GM21423 (cell line): ENCODE measurements at regions not wholly inside any gene's neighbourhood (a gene's known extent, or its start where the extent isn't known, plus 50 kb on each side); places are given as distances from the start of the nearest gene placed in this dataset.

ENCODE experiments used
- ATAC-seq: cut with Tn5 transposase; IDR thresholded peaks from one replicate; pipeline ENCODE4 v1.9.1; 2021; ENCODE audit warnings: mild to moderate bottlenecking, moderate library complexity; ENCODE audit not compliant: unreplicated experiment

DNA sequence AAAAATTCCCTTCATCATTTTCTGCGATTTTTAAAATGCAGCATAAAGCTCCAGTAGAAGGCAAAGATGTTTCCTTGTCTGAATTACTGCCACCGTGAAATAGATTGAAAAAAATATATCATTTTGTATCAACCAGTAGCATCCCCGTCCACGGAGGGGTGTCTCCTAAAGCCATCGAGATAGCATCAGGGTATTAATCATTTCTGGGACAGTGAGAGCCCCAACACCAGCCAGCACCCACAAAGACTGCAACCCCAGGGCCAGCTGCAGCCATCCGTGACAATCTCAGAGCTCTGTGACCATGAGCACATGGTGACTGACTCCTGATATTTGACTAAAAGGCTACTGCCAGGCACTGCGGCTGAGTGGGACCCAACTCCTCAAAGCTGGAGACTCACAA lies 64.1 kb upstream of the SIX3 start:
- ATAC-seq = no peak

- ATAC-seq = no peak
Measured at GRCh38 chr2:44879269-44880124, 62.0 kb upstream of the SIX3 start.

GRCh38 chr2:44880125-44880483 lies 61.4 kb upstream of the SIX3 start:
- no peak for ATAC-seq

DNA sequence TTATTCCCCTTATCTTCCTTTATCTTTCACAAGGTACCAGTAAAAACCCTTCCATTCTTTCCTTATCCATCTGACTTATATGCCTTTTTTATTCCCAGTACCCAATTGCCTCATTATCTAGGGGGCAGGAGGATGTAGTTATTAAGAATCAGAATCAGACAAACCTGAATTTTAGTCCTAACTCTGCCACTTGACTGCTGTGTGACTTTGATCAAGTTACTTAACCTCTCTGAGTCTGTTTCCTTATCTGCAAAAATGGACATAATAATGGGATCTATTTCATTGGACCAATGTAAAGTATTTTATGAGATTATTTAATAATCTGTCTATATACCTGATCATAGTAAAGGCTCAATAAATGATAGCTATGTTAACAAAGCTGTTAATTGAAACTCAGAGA lies 59.6 kb upstream of the SIX3 start:
- no peak for ATAC-seq

GRCh38 chr2:44883356-44883755 lies 58.1 kb upstream of the SIX3 start:
- ATAC-seq = no peak

DNA sequence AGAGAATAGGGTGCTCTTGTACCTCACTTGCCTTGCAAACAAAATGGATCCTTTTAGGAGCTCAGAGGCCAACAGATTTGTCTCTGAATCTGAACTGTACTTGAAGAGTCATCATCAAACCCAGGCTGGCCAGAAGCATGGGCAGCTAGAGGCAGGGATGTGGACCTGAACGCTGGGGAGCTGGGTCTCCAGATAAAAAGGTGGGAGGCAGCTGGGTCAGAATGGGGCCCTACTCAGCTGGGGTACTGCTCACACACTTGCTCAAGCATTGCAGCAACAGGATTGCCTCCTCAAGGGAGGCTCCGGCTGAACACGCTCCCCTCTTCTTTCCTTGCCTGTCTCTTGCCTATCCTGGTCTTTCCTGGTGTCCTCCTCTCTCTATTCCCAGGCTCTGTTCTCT lies 57.3 kb upstream of the SIX3 start:
- no peak for ATAC-seq

GRCh38 chr2:44884677-44885076 lies 56.8 kb upstream of the SIX3 start:
- no peak for ATAC-seq

GRCh38 chr2:44886414-44886813 lies 55.1 kb upstream of the SIX3 start:
- ATAC-seq = no peak

DNA sequence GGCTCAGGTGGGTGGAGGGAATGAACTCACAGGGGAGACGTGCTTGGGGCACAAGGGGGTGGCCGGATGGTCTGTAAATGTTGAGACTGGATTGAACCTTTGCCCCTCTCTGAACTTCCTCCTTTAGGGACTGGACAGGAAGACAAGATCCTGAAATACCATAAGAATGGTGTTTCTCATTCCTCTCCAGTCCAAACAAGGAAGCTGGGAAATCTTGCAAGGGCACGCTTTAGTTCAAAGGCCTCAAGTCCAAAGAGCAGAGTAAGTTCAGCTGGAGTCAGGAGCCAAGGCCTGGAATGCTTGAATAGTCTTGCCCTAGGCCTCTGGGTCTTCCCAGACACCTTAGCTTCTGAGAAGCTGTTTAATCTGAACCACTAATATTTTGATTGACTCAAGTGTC lies 52.4 kb upstream of the SIX3 start:
- ATAC-seq = no peak
